Mononuclear cell (primary cell): ENCODE measurements at regions not wholly inside any gene's neighbourhood (a gene's known extent, or its start where the extent isn't known, plus 50 kb on each side); places are given as distances from the start of the nearest gene placed in this dataset.

Experiments used
- H3K27me3 ChIP-seq: 2 replicates; pipeline ENCODE4 v1.6.0; 2011; ENCODE audit warnings: low read length, control low read depth; ENCODE audit not compliant: insufficient read depth
- H3K4me1 ChIP-seq: 2 replicates; pipeline ENCODE4 v1.5.1; 2011; ENCODE audit warnings: mild to moderate bottlenecking, low read length, control low read depth; ENCODE audit not compliant: insufficient read depth
- H3K4me3 ChIP-seq: 2 replicates; pipeline ENCODE4 v1.5.1; 2011; ENCODE audit warnings: mild to moderate bottlenecking, low read length, moderate library complexity
- H3K9me3 ChIP-seq: 2 replicates; pipeline ENCODE4 v1.5.1; 2011; ENCODE audit warnings: low read depth, mild to moderate bottlenecking, control low read depth, low read length

DNA sequence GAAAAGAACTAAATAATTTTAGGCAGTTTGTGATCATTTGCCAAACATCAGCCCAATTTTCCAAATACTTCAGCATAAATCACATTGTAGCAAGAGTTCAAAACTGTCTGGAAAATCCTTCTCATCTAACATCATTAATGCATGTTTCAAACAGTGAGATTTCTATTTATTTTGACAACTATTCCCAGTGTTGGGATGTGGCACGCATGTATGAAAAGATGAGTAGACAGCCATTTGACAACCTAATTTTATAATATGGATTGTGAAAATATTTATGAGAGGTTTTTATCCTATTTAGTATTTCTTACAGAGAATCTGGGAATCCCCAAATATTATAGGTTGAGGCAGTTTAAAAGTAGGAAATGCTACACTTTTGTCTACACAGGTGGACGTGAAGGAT, 357.6 kb upstream of the ARID1B start:
- H3K27me3 ChIP-seq, result no peaks in the 10 kb centered on the region
- no peak overlapping the region for H3K4me3 ChIP-seq
- no peaks in the 10 kb centered on the region for H3K9me3 ChIP-seq
- peaks cover 16% of the 10 kb centered on the region for H3K4me1 ChIP-seq

GRCh38 chr6:156418253-156418652, 358.9 kb upstream of the ARID1B start:
- H3K9me3 ChIP-seq, result no peaks in the 10 kb centered on the region
- H3K27me3 ChIP-seq, result no peaks in the 10 kb centered on the region
- H3K4me3 ChIP-seq, result no peak overlapping the region
- H3K4me1 ChIP-seq, result peaks cover 2% of the 10 kb centered on the region

GRCh38 chr6:156416391-156416790, 360.8 kb upstream of the ARID1B start:
- Histone ChIP-seq H3K9me3 (no peaks in the 10 kb centered on the region), H3K27me3 (no peaks in the 10 kb centered on the region), H3K4me1 (no peaks in the 10 kb centered on the region), H3K4me3 (no peak overlapping the region)

DNA sequence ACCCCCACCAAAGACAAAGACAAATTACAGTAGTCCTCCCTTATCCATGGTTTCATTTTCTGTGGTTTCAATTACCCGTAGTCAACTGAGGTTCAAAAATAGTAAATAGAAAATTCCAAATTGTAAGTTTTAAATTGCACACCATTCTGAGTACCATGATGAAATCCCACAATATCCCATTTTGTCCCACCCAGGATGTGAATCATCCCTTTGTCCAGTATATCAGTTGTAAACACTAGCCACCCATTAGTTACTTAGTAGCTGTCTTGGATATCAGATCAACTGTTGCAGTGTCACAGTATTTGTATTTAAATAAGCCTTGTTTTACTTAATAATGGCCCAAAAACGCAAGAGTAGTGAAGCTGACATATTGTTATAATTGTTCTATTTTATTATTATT, 364.0 kb upstream of the ARID1B start:
- Histone ChIP-seq H3K27me3 (no peaks in the 10 kb centered on the region), H3K4me1 (no peaks in the 10 kb centered on the region), H3K4me3 (no peak overlapping the region), H3K9me3 (no peaks in the 10 kb centered on the region)

DNA sequence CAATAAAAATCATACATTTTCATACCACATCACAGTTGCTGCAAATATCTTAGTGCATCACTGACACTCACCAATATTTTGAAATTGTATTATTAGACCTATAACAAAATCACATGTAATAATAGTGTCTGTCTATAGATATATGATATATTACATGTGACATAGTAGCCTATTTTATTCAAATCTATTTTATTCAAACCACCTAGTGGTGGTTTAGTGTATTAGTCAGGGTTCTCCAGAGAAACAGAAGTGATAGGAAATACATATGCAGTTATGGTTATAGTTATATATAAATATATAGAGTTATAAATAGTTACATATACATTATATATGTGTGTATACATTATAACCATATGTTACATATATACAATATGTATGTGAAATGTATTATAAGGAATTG, 366.5 kb upstream of the ARID1B start:
- no peaks in the 10 kb centered on the region for H3K4me1 ChIP-seq
- H3K27me3 ChIP-seq, result no peaks in the 10 kb centered on the region
- no peak overlapping the region for H3K4me3 ChIP-seq
- no peaks in the 10 kb centered on the region for H3K9me3 ChIP-seq

GRCh38 chr6:156408655-156409054, 368.5 kb upstream of the ARID1B start:
- H3K4me1 ChIP-seq, result no peaks in the 10 kb centered on the region
- H3K9me3 ChIP-seq, result no peaks in the 10 kb centered on the region
- H3K4me3 ChIP-seq, result no peak overlapping the region
- H3K27me3 ChIP-seq, result no peaks in the 10 kb centered on the region

- Histone ChIP-seq H3K9me3 (no peaks in the 10 kb centered on the region), H3K4me3 (no peak overlapping the region), H3K4me1 (no peaks in the 10 kb centered on the region), H3K27me3 (no peaks in the 10 kb centered on the region)
Observed at GRCh38 chr6:156407334-156407733, 369.8 kb upstream of the ARID1B start.

- H3K27me3 ChIP-seq, result no peaks in the 10 kb centered on the region
- H3K9me3 ChIP-seq, result no peaks in the 10 kb centered on the region
- H3K4me3 ChIP-seq, result no peak overlapping the region
- H3K4me1 ChIP-seq, result no peaks in the 10 kb centered on the region
Observed at GRCh38 chr6:156406688-156407087, 370.5 kb upstream of the ARID1B start.

- H3K4me1 ChIP-seq, result no peaks in the 10 kb centered on the region
- H3K27me3 ChIP-seq, result no peaks in the 10 kb centered on the region
- no peak overlapping the region for H3K4me3 ChIP-seq
- H3K9me3 ChIP-seq, result no peaks in the 10 kb centered on the region
Observed at GRCh38 chr6:156406099-156406498, 371.1 kb upstream of the ARID1B start.

GRCh38 chr6:156402628-156403027, 374.6 kb upstream of the ARID1B start:
- Histone ChIP-seq H3K9me3 (no peaks in the 10 kb centered on the region), H3K27me3 (no peaks in the 10 kb centered on the region), H3K4me3 (no peak overlapping the region), H3K4me1 (peaks cover 9% of the 10 kb centered on the region)

DNA sequence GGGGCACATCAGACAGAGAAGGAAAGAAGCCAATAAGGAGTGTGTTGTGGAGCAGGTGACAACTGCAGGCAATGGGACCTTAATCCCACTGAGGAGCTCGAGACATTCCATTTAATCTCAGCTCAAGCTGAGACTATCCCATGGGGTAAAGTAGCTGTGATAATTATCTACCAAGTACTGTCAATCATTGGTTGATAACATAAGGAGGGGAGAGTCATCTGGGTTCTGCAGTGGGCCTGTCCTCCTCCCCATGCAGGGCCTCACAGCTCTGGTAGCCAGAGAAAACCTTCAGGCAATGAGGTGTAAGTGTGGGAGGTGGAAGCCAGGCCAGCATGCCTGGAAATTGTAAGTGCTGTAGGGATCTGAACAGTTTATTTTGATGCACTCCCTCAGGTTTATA, 375.0 kb upstream of the ARID1B start:
- Histone ChIP-seq H3K9me3 (no peaks in the 10 kb centered on the region), H3K27me3 (no peaks in the 10 kb centered on the region), H3K4me1 (peaks cover 13% of the 10 kb centered on the region), H3K4me3 (no peak overlapping the region)

DNA sequence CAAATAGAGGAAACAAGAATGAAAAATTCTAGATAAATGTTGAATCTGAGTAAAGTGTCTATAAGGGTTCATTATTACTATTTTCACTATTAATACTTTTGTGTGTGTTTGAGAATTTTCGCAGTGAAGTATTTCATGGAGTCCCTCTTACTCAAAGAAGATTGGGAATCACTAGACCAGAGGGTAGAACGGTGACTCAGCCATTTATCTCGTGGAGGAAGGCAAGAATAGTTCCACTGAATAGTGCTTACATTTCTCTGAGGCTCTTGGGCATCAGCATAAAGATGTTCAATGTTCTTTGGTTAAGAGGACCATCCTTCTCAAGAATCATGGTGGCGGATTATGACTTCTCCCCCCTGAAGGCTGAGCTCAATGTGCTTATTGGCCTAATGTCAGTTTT, 376.7 kb upstream of the ARID1B start:
- no peaks in the 10 kb centered on the region for H3K9me3 ChIP-seq
- H3K4me1 ChIP-seq, result peaks cover 20% of the 10 kb centered on the region
- H3K27me3 ChIP-seq, result no peaks in the 10 kb centered on the region
- no peak overlapping the region for H3K4me3 ChIP-seq

- Histone ChIP-seq H3K4me3 (no peak overlapping the region), H3K9me3 (no peaks in the 10 kb centered on the region), H3K4me1 (peaks cover 28% of the 10 kb centered on the region), H3K27me3 (no peaks in the 10 kb centered on the region)
Observed at GRCh38 chr6:156398966-156399365, 378.2 kb upstream of the ARID1B start.

DNA sequence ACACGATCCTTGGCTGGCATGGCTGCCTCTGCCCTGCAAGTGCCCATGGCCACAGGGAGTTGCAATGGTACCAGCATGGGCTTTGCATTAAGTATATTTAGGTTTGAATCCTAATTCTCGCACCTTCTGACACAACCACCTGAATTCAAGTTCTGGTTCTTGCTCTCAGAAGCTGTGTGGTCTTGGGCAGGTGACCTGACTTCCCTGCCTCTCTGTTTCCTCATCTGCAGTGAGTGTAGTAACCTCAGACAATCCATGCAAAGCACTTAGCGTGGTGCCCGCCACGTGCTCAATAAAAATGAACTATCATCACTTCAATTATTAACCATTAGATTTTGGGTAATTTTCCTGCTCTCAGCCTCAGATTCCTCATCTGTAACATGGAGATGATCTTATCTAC, 378.8 kb upstream of the ARID1B start:
- no peaks in the 10 kb centered on the region for H3K9me3 ChIP-seq
- no peak overlapping the region for H3K4me3 ChIP-seq
- peaks cover 28% of the 10 kb centered on the region for H3K4me1 ChIP-seq
- H3K27me3 ChIP-seq, result no peaks in the 10 kb centered on the region

DNA sequence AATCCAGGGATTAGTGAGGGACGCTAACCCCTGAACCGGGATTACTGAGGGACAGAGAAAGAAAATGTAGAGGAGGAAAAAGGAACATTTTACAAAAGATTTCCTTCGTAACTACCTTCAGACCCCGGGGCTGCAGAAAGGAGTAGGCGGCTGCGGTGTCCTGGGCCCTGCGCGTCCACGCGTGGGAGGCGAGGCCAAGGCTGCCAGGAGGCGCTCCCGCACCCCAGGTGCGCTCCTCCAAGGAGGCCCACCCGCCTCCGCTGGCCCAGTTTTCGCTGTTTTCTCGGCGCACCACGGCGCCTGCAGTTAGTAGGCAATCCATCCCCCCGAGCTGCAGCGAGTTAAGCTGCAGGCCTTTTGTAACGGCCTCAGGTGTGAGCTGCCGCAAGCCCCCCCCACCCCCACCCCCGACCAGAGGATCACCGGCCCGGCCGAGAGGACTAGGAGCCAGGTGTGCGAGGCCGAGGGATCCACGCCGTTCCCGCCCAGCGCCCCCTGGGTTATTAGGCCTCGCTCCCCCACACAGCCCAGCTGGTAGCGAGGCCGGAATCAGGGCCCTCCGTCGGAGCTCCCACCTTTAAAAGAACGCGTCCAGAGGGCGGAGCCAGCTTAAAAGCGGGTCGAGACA, 380.3 kb upstream of the ARID1B start:
- Histone ChIP-seq H3K4me1 (peaks cover 28% of the 10 kb centered on the region), H3K27me3 (no peaks in the 10 kb centered on the region), H3K4me3 (no peak overlapping the region), H3K9me3 (no peaks in the 10 kb centered on the region)

DNA sequence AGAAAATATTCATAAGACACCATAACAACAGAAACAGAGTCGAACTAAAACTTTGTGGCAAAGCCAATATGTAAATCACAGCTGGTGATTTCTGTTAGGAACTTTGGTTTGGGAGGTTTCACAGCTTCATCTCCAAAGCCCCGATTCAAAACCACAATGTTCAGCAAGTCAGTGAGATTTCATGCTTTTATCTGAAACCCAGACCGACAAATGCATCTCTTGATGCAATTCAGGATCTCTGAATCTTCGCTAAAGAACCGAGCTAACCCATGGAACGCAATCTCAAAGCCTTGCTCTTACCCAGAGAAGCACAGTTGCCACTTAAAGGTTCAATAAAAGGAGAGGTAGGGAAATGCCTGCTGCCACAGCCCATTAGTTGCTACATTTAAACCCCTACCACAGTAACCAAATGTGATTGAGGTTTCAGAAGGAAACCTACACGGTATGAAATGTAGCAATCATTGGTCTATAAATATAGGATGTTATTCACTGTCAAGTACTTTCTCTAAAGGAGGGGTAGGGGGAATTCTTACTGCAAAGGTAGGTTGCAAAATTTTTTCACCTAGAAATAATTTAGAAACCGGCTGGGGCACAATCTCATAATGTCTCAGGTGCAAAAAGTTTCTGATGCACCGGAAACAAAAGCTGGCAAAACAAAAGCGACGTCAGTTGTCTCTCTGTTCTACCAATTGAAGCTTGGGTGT, 381.0 kb upstream of the ARID1B start:
- H3K9me3 ChIP-seq, result no peaks in the 10 kb centered on the region
- no peaks in the 10 kb centered on the region for H3K27me3 ChIP-seq
- peaks cover 28% of the 10 kb centered on the region for H3K4me1 ChIP-seq
- H3K4me3 ChIP-seq, result no peak overlapping the region
